IMR-90 (cell line): ENCODE measurements at regions not wholly inside any gene's neighbourhood (a gene's known extent, or its start where the extent isn't known, plus 50 kb on each side); places are given as distances from the start of the nearest gene placed in this dataset.

Experiments used
- CEBPB ChIP-seq: IDR thresholded peaks from 2 replicates; pipeline ENCODE4 v1.6.1; 2012; ENCODE audit warnings: low read depth, low read length, improper control_type of control experiment
- CHD1 ChIP-seq: IDR thresholded peaks from 2 replicates; pipeline ENCODE4 v1.6.1; 2012; ENCODE audit warnings: low read depth, low read length, improper control_type of control experiment
- FOS ChIP-seq: fragments of 150-350 bp; IDR thresholded peaks from 2 replicates; pipeline ENCODE4 v1.6.1; 2016; ENCODE audit warnings: low read depth, low read length
- MAZ ChIP-seq: IDR thresholded peaks from 2 replicates; pipeline ENCODE4 v1.6.1; 2012; ENCODE audit warnings: low read depth, mild to moderate bottlenecking, low read length, improper control_type of control experiment, moderate library complexity, borderline replicate concordance
- POLR2A ChIP-seq: IDR thresholded peaks from 2 replicates; pipeline ENCODE4 v1.6.1; 2012; ENCODE audit warnings: mild to moderate bottlenecking, low read depth, low read length
- RAD21 ChIP-seq: IDR thresholded peaks from 2 replicates; pipeline ENCODE4 v1.6.1; 2012; ENCODE audit warnings: low read length, improper control_type of control experiment
- TF ChIP-seq, protein P1 (sequence below): conservative IDR thresholded peaks from 2 replicates; pipeline ENCODE4 v1.5.1; 2012; ENCODE audit warnings: mild to moderate bottlenecking, low read depth, low read length, improper control_type of control experiment

DNA sequence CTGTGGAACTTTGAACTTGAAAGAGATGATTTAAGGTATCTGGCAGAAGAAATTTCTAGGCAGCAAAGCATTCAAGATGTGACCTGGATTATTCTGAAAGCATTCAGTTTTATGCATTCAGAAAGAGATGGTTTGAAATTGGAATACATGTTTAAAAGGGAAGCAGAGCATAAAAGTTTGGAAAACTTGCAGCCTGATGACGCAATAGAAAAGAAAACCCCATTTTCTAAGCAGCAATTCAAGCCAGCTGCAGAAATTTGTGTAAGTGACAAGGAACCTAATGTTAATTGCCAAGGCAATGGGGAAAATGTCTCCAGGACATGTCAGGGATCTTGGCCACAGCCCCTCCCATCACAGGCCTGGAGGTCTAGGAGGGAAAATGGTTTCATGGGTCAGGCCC is 354.0 kb downstream of the ZNF326 start:
- no peak for TF ChIP-seq CHD1
- TF ChIP-seq, protein P1, sequence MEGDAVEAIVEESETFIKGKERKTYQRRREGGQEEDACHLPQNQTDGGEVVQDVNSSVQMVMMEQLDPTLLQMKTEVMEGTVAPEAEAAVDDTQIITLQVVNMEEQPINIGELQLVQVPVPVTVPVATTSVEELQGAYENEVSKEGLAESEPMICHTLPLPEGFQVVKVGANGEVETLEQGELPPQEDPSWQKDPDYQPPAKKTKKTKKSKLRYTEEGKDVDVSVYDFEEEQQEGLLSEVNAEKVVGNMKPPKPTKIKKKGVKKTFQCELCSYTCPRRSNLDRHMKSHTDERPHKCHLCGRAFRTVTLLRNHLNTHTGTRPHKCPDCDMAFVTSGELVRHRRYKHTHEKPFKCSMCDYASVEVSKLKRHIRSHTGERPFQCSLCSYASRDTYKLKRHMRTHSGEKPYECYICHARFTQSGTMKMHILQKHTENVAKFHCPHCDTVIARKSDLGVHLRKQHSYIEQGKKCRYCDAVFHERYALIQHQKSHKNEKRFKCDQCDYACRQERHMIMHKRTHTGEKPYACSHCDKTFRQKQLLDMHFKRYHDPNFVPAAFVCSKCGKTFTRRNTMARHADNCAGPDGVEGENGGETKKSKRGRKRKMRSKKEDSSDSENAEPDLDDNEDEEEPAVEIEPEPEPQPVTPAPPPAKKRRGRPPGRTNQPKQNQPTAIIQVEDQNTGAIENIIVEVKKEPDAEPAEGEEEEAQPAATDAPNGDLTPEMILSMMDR, result no peak
- TF ChIP-seq POLR2A, result no peak
- no peak for TF ChIP-seq MAZ
- TF ChIP-seq CEBPB, result peak; percentile 42; the same call in 1 of the 2 replicates
- TF ChIP-seq FOS, result no peak
- TF ChIP-seq RAD21, result no peak
